AG09309 (cell line): ENCODE measurements at regions not wholly inside any gene's neighbourhood (a gene's known extent, or its start where the extent isn't known, plus 50 kb on each side); places are given as distances from the start of the nearest gene placed in this dataset.

Experiments used
- DNase-seq: peaks from one replicate; pipeline ENCODE4 v3.0.0-alpha.2; 2010; ENCODE audit warnings: low read depth
- H3K4me3 ChIP-seq: 2 replicates; pipeline ENCODE4 v1.5.1; 2011; ENCODE audit warnings: mild to moderate bottlenecking, low read depth, low read length, moderate library complexity; ENCODE audit not compliant: control insufficient read depth
- TF ChIP-seq, protein P1 (sequence below): IDR thresholded peaks from 2 replicates; pipeline ENCODE4 v1.5.1; 2011; ENCODE audit warnings: mild to moderate bottlenecking, low read depth, low read length, inconsistent platforms; ENCODE audit not compliant: insufficient read depth, control insufficient read depth; ENCODE audit errors: missing control alignments

GRCh38 chr20:17856024-17856564 lies 112.5 kb downstream of the SNX5 start:
- TF ChIP-seq, protein P1, sequence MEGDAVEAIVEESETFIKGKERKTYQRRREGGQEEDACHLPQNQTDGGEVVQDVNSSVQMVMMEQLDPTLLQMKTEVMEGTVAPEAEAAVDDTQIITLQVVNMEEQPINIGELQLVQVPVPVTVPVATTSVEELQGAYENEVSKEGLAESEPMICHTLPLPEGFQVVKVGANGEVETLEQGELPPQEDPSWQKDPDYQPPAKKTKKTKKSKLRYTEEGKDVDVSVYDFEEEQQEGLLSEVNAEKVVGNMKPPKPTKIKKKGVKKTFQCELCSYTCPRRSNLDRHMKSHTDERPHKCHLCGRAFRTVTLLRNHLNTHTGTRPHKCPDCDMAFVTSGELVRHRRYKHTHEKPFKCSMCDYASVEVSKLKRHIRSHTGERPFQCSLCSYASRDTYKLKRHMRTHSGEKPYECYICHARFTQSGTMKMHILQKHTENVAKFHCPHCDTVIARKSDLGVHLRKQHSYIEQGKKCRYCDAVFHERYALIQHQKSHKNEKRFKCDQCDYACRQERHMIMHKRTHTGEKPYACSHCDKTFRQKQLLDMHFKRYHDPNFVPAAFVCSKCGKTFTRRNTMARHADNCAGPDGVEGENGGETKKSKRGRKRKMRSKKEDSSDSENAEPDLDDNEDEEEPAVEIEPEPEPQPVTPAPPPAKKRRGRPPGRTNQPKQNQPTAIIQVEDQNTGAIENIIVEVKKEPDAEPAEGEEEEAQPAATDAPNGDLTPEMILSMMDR = no peak
- DNase-seq = no peak
- no peak overlapping the region for H3K4me3 ChIP-seq

GRCh38 chr20:17854307-17854903 lies 114.2 kb downstream of the SNX5 start:
- H3K4me3 ChIP-seq = no peak overlapping the region
- DNase-seq = no peak
- TF ChIP-seq, protein P1 = no peak

- no peak overlapping the region for H3K4me3 ChIP-seq
- DNase-seq = no peak
- TF ChIP-seq, protein P1 = no peak
Observed at GRCh38 chr20:17852323-17852722, 116.3 kb downstream of the SNX5 start.

- H3K4me3 ChIP-seq = no peak overlapping the region
- TF ChIP-seq, protein P1 = no peak
- DNase-seq = no peak
Observed at GRCh38 chr20:17850684-17851026, 117.9 kb downstream of the SNX5 start.

DNA sequence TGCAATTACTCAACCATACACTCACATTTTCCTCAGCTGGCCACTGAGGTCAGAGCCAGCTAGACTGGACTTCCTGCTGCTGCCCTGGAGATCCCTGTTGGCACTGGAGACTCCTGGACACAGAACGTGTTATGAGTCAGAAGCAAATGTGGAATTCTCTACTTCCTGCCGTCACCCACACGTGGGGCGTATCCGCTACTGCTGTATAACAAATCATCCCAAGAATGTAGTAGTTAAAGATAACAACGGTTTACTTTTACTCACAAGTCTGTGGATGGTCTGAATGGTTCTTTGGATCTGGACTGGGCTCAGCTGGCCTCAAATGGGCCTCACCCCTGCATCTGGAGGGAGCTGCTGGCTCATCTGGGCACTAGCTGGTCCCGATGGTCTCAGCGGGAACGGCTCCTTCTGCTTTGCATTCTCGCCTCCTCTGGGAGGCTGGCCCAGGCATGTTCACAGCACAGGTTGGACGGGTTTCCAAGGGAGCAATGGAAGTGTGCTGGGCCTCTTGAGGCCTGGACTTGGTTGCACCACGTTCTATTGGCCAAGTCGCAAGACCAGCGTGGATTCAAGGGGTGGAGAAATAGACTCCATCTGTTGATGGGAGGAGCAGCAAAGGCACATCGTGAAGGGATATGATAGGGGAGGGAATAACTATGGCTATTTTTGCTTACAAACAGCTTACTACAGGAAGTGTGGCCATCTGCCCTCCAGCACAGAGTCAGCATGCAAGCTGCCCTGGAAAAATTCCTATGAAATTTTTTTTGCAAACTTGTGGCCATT lies 118.5 kb downstream of the SNX5 start:
- TF ChIP-seq, protein P1 = no peak
- peak; percentile 99 for DNase-seq
- no peak overlapping the region for H3K4me3 ChIP-seq

DNA sequence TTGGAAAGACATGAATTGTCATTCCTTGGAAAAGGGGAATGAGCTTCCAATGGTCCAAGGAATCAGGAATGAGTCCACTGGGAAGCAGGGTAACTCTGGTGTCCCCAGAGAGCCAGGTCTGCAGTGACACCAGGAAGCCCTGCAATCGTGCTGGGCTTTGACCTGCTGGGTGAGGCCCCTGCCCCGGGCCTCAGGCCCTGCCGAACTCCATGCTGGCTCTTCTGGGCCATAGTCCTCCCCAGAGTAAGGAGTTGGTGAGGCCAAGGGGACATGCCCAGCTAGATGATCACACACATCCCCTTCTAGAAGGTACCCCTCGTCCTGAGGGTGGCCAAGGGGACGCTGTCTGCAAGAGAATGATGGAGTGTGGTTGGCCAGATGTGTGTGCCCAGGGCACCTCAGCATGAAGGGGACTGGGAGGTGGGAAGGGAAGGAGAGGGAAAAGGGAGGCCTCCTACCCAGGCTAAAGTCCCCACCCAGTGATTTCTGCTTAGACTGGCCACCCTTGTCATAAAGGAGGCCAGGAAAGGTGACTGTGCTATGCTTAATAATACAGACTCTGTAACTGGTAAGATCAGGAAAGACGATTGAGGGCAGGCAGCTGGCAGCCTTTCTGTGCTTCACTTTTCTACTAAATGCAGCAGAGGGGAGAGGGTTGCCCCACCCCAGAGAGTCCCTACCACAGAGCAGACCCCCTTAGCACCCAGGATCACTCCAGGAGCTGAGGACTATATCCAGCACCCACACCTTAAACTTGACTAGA lies 119.3 kb downstream of the SNX5 start:
- DNase-seq = no peak
- no peak overlapping the region for H3K4me3 ChIP-seq
- TF ChIP-seq, protein P1 = no peak
